Osteoblast (primary cell): ENCODE measurements at regions not wholly inside any gene's neighbourhood (a gene's known extent, or its start where the extent isn't known, plus 50 kb on each side); places are given as distances from the start of the nearest gene placed in this dataset.
"Not testable (repeated sequence)": the region's sequence is repeated elsewhere in the genome, so short reads cannot be mapped to it uniquely, and the experiment has no call there.

Experiments
- DNase-seq: peaks from one replicate; pipeline ENCODE4 v3.0.0; 2011; ENCODE audit warnings: low spot score, mixed read lengths; ENCODE audit not compliant: insufficient read length; ENCODE audit errors: missing footprints
- H2AFZ ChIP-seq: 2 replicates; pipeline ENCODE4 v1.6.0; 2011; ENCODE audit warnings: mild to moderate bottlenecking, low read length
- H3K27ac ChIP-seq: 2 replicates; pipeline ENCODE4 v1.5.1; 2011; ENCODE audit warnings: mild to moderate bottlenecking, low read depth, low read length, moderate library complexity
- H3K27me3 ChIP-seq: 2 replicates; pipeline ENCODE4 v1.6.0; 2012; ENCODE audit warnings: mild to moderate bottlenecking, control low read depth, inconsistent platforms, low read length, moderate library complexity; ENCODE audit not compliant: insufficient read depth
- H3K36me3 ChIP-seq: 2 replicates; pipeline ENCODE4 v1.5.1; 2011; ENCODE audit warnings: mild to moderate bottlenecking, low read length, control low read depth, moderate library complexity; ENCODE audit not compliant: insufficient read depth
- H3K4me1 ChIP-seq: 2 replicates; pipeline ENCODE4 v1.5.1; 2011; ENCODE audit warnings: mild to moderate bottlenecking, low read length, control low read depth, moderate library complexity; ENCODE audit not compliant: insufficient read depth
- H3K4me2 ChIP-seq: 2 replicates; pipeline ENCODE4 v1.6.0; 2011; ENCODE audit warnings: mild to moderate bottlenecking, low read length; ENCODE audit not compliant: insufficient read depth
- H3K4me3 ChIP-seq: fragments of 200-600 bp; sonication (generic); 3 replicates; pipeline ENCODE4 v1.5.1; 2012; ENCODE audit warnings: mild to moderate bottlenecking, low read length, inconsistent platforms; ENCODE audit not compliant: insufficient read depth
- H3K79me2 ChIP-seq: 2 replicates; pipeline ENCODE4 v1.6.0; 2012; ENCODE audit warnings: mild to moderate bottlenecking, low read length, control low read depth, inconsistent platforms; ENCODE audit not compliant: insufficient read depth
- H3K9me3 ChIP-seq: 2 replicates; pipeline ENCODE4 v1.5.1; 2011; ENCODE audit warnings: low read depth, low read length, control low read depth
- H4K20me1 ChIP-seq: 2 replicates; pipeline ENCODE4 v1.6.0; 2012; ENCODE audit warnings: mild to moderate bottlenecking, low read length, control low read depth; ENCODE audit not compliant: insufficient read depth
- TF ChIP-seq, protein P1 (sequence below): IDR thresholded peaks from 2 replicates; pipeline ENCODE4 v1.5.1; 2011; ENCODE audit warnings: mild to moderate bottlenecking, low read depth, low read length, moderate library complexity; ENCODE audit errors: extremely low read depth

DNA sequence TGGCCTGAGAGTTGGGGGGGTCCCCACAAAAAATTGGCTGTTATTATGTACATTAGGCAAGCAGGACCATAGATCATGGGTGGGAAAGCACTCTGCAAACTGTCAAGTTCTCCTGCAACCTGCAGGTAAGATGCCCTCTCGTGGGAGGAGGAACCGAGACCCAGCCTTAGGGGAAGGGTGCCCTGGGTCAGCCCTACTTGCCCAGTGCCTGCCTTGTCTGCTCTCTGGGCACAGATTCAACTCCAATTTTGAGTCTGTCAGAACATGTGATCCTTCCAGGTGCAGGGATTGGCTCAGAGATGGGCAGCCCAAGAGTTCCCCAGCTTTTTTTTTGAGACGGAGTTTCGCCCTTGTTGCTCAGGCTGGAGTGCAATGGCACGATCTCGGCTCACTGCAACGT is 99.2 kb downstream of the PLXNA1 start:
- Histone ChIP-seq H3K4me3 (no peak overlapping the region), H3K4me2 (no peak overlapping the region), H2AFZ (no peak overlapping the region), H3K36me3 (no peaks in the 10 kb centered on the region), H4K20me1 (no peaks in the 10 kb centered on the region), H3K79me2 (no peaks in the 10 kb centered on the region), H3K27ac (no peak overlapping the region), H3K27me3 (peaks cover 14% of the 10 kb centered on the region), H3K4me1 (no peaks in the 10 kb centered on the region), H3K9me3 (no peaks in the 10 kb centered on the region)
- TF ChIP-seq, protein P1, sequence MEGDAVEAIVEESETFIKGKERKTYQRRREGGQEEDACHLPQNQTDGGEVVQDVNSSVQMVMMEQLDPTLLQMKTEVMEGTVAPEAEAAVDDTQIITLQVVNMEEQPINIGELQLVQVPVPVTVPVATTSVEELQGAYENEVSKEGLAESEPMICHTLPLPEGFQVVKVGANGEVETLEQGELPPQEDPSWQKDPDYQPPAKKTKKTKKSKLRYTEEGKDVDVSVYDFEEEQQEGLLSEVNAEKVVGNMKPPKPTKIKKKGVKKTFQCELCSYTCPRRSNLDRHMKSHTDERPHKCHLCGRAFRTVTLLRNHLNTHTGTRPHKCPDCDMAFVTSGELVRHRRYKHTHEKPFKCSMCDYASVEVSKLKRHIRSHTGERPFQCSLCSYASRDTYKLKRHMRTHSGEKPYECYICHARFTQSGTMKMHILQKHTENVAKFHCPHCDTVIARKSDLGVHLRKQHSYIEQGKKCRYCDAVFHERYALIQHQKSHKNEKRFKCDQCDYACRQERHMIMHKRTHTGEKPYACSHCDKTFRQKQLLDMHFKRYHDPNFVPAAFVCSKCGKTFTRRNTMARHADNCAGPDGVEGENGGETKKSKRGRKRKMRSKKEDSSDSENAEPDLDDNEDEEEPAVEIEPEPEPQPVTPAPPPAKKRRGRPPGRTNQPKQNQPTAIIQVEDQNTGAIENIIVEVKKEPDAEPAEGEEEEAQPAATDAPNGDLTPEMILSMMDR = no peak
- peak; percentile 55 for DNase-seq

DNA sequence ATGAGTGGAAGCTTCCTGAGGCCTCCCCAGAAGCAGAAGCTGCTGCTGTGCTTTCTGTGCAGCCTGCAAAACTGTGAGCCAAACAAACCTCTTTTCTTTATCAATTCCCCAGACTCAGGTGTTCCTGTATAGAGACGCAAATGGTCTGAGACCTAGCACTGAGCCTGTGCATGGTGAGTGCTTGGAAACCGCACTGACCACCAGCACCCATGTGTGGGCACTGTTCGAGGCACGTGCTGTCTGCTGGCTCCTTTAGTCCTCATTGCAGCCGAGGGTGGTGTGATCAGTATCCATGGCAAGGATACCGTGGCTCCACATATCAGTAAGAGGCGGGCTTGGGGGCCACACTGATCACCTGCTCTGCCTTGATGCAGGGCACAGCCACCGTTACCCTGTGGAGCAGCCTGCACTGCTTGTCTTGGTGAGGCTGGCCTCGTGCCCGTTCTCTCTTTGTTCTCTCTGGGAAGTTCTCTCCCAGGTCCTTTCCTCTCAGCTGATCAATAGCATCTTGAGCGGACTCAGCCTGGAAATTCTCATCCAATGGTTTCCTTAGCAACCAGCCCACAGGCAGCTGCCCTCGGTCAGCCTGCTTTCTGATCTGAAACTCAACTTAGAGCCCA is 101.0 kb downstream of the PLXNA1 start:
- Histone ChIP-seq H3K79me2 (no peaks in the 10 kb centered on the region), H3K36me3 (no peaks in the 10 kb centered on the region), H3K4me3 (no peak overlapping the region), H2AFZ (no peak overlapping the region), H3K27ac (no peak overlapping the region), H3K9me3 (no peaks in the 10 kb centered on the region), H3K27me3 (peaks cover 17% of the 10 kb centered on the region), H3K4me1 (no peaks in the 10 kb centered on the region), H4K20me1 (no peaks in the 10 kb centered on the region), H3K4me2 (no peak overlapping the region)
- TF ChIP-seq, protein P1 = no peak
- DNase-seq = peak; percentile 56

DNA sequence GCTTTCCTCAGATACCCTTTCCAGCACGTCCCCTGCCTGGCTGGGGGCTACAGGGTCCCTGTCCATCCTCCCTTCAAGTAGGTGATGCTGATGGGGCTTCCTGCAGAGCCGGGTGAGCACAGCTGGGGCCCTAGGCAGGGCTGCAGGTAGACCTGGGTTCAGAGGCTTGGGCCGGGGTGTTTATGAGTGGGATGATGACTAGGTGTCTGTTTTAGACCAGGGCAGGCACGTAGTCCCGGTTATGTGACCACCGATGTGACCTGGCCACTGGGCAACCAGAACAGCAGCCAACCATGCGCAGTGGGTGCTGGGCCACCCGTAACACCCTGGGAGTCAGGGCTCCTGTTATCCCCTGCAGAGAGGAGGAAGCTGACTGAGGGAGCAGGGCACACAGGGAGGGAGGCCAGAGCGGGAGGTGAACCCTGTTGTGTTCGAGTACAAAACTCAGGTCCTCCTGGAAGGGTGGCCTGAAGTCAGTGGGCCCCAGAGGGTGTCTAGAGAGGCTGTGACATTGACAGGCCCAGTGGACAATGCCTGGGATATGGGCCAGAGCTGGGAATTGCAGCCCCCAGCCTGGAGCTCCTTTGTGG is 101.6 kb downstream of the PLXNA1 start:
- Histone ChIP-seq H3K4me3 (no peak overlapping the region), H2AFZ (no peak overlapping the region), H3K9me3 (no peaks in the 10 kb centered on the region), H3K4me2 (no peak overlapping the region), H3K36me3 (no peaks in the 10 kb centered on the region), H3K27ac (no peak overlapping the region), H4K20me1 (no peaks in the 10 kb centered on the region), H3K79me2 (no peaks in the 10 kb centered on the region), H3K27me3 (peaks cover 12% of the 10 kb centered on the region), H3K4me1 (no peaks in the 10 kb centered on the region)
- peak; percentile 54 for DNase-seq
- TF ChIP-seq, protein P1 = no peak

DNA sequence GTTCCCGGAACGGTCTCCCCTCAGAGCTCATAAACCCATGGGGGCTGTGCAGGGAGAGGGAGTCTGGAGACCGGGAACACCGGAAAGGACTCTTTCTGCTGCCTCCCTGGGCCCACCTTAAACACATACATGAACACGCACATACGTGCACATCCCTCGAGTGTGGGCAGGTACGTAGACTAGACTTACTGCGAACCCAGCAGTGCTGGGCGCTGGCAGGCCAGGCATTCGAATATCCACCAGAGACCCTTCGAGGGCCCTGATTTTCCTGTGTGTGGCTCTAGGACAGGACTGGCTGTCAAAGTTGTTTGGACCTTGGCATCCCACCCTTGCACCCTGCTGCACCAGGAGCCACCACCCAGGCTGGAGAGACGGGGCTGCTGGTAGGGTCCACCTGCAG is 102.7 kb downstream of the PLXNA1 start:
- Histone ChIP-seq H3K4me3 (no peak overlapping the region), H3K4me1 (no peaks in the 10 kb centered on the region), H3K4me2 (no peak overlapping the region), H3K27me3 (peaks cover 12% of the 10 kb centered on the region), H3K36me3 (no peaks in the 10 kb centered on the region), H3K9me3 (no peaks in the 10 kb centered on the region), H3K27ac (no peak overlapping the region), H2AFZ (no peak overlapping the region), H3K79me2 (no peaks in the 10 kb centered on the region), H4K20me1 (no peaks in the 10 kb centered on the region)
- TF ChIP-seq, protein P1 = no peak
- no peak for DNase-seq

DNA sequence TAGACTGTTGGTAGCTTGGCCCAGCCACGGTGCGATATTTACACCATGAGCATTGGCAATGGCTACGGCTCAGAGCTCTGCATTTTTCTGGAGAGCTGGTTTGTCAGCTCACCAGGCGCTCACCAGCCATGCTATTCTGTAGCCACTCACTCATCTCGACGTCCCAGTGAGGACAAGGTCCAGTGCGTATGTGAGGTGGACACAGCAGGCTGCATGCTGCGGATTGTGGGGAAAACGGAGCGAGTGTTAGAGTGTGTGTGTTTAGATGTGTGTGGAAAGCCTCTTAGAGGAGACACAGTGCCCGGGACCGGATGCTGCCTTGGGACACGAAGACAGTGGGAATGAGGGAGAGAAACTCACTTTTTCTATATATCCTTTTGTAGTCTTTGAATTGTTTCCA is 103.7 kb downstream of the PLXNA1 start:
- H3K9me3 ChIP-seq = not testable (repeated sequence)

More for the DNA sequence above, 103.7 kb downstream of the PLXNA1 start:
- H3K4me2 ChIP-seq, H3K79me2 ChIP-seq, H4K20me1 ChIP-seq, DNase-seq, H3K4me3 ChIP-seq, H3K4me1 ChIP-seq, H2AFZ ChIP-seq, H3K36me3 ChIP-seq, H3K27ac ChIP-seq: not testable (repeated sequence)
- peaks cover 12% of the 10 kb centered on the region for H3K27me3 ChIP-seq
